ENCODE measurements at regions not wholly inside any gene's neighbourhood (a gene's known extent, or its start where the extent isn't known, plus 50 kb on each side); places are given as distances from the start of the nearest gene placed in this dataset.
"Not testable (repeated sequence)": the region's sequence is repeated elsewhere in the genome, so short reads cannot be mapped to it uniquely, and the experiment has no call there.

DNA sequence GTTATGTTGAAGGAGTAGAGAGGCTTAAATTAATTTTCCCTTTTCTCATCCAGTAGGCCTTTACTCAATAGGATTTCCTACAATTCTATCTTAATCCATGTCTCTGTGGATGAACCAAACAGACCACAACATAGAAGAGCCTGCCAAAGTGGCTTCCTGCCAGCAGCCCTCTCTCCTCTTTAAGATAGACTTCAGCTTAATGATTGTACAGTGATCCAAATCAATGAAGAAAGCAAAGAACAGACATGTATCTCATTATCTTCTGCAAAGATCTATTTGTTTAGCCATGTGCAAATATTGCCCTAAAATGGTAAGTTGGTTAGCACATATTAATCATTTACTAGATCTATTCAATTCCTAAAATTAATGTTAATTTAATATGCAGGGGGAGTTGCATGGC is 979.6 kb downstream of the LTN1 start:
- TF ChIP-seq, protein P1, sequence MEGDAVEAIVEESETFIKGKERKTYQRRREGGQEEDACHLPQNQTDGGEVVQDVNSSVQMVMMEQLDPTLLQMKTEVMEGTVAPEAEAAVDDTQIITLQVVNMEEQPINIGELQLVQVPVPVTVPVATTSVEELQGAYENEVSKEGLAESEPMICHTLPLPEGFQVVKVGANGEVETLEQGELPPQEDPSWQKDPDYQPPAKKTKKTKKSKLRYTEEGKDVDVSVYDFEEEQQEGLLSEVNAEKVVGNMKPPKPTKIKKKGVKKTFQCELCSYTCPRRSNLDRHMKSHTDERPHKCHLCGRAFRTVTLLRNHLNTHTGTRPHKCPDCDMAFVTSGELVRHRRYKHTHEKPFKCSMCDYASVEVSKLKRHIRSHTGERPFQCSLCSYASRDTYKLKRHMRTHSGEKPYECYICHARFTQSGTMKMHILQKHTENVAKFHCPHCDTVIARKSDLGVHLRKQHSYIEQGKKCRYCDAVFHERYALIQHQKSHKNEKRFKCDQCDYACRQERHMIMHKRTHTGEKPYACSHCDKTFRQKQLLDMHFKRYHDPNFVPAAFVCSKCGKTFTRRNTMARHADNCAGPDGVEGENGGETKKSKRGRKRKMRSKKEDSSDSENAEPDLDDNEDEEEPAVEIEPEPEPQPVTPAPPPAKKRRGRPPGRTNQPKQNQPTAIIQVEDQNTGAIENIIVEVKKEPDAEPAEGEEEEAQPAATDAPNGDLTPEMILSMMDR (IDR thresholded peaks at IDR 0.05), result not testable (repeated sequence)
- not testable (repeated sequence) for TF ChIP-seq POLR2A (IDR thresholded peaks at IDR 0.05)
